ENCODE measurements at regions not wholly inside any gene's neighbourhood (a gene's known extent, or its start where the extent isn't known, plus 50 kb on each side); places are given as distances from the start of the nearest gene placed in this dataset.
"Not testable (repeated sequence)": the region's sequence is repeated elsewhere in the genome, so short reads cannot be mapped to it uniquely, and the experiment has no call there.

DNA sequence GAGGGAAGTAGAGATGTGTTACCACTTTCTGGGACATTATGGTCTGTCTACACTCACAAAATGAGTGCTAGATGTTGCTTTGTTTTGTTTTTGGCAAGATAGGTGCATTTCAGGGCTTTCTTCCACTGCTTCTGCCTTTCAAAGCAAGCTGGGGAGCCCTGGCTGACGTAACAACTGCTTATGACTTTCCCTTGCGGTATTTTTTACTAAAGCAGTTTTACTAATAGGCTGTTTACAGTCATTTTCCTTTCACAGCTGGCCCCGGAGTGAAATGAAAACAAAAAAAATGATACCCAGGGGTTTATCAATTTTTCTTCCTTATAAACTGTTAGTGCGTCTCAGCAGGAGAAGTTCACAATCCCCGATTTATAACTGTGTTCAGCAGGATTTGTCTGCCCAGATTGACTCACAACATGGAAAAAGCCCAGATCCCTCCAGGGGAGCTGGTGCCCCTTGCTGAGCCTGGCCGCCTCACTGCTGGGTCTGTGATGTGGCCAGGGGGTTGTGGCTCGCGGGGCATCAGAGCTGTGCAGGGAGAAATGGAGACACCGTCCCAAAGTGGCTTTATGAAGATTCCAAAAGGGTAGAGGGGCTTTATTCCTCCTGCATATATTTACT, 184.4 kb upstream of the HS3ST3A1 start:
- no peak for DNase-seq (ENCODE audit: low read depth in 2 of 2)

DNA sequence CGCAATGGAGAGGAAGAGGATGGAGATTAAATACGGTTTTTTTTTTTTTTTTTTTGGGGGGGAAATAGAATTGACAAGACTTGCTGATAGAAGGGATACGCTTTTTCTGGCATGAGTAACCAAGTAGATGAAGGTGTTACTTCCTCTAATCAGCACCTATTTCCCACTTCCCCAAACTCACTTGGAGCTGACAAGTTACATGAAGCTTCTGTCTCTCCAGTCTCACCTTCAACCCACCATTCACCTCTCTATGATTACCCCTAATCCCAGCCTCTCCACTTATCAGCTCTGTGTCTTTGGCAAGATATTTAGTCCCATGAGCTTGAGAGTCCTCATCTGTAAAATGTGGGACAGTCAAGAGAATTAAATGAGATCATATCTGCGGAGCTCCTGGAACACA, 185.9 kb upstream of the HS3ST3A1 start:
- no peak for DNase-seq (ENCODE audit: low read depth in 2 of 2)

DNA sequence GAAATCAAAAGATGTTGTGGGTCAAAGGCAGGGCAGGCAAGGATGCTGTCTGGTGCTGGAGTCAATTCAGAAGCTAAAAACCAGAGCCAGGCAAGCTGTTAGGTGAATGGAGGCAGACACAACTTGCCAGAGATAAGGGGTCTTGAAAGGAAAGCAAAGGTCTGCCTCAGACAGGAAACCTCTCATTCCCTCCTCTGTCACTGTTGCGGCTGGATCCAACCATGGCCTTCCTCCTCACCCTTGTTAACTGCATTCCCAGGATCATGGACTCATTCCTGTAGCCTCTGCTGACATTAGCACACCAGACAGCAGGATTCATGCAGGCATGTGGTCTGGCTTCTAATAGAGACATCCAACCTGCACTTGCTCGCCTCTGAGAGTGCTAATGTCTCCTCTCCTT, 186.7 kb upstream of the HS3ST3A1 start:
- DNase-seq (ENCODE audit: low read depth in 2 of 2), result no peak

DNA sequence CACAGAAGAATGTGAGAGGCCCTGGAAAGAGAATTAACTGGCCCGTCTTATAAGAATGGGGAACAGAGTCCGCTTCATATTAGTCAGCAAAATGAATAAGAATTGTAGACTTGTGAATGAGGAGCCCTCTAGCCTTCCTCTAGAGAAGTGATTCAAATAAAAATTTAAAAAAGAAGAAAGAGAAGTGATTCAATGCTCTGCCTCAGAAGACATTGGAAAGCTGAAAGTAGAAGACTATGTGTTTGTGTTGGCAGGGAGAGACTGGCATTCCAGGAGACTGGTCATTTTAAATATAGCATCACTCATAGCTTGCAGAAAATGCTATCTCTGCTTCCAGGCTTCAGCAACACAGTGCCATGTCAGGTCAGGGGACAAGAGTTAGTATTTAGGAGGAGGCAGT, 190.6 kb upstream of the HS3ST3A1 start:
- no peak for DNase-seq (ENCODE audit: low read depth in 2 of 2)

DNA sequence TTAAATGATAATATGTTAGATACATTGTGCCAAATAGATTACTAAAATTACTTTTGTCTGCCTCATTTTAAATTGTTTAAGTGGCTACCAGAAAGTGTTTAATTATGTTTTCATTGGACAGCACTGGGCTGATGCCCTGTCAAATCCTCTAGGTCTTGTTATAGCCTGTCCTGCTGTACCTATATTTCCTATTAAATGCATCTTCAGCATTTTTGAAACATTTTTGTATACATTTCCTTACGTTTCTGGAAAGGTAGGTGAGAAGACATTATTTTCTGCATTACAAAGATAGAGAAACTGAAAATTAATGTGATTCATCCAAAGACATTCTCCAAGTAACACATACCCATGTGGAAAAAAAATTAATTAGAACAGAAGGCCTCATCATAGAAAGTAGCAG, 192.2 kb upstream of the HS3ST3A1 start:
- no peak for DNase-seq (ENCODE audit: low read depth in 2 of 2)

DNA sequence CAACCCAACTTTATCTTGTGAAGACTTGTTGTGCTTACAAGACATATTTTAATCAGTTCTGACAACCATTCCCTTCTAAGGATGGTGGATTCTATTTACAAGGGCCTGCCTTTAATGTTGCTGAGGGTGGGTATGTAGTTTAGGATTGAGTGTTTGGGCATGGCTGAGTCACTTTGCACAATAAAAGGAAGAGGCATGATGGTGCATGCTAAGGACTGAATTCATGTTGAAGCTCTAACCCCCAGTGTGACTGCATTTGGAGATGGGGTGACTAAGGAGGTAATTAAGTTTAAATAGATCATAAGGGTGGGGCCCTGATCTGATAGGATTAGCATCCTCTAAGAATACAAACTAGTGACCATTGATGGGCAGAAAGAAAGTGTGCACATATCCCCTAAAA, 196.1 kb upstream of the HS3ST3A1 start:
- DNase-seq (ENCODE audit: low read depth in 2 of 2), result no peak

DNA sequence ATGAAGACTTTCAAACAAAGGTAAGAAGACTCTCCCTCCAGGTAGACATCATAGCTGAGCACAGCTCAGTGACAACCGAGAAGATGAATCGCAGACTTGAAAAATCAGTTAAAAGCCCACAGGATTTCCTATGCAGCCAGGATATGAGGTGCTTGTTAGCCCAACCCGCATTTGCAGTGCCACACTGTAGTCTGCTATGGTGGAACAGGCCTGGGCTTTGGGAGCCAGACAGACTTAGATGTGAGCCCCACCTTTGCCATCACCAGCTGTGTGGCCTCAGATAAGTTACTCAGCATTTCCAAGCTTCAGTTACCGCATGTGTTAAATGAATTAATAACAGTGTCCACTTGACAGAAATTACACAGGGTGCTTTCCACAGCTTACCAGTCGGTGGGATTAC, 204.4 kb upstream of the HS3ST3A1 start:
- no peak for DNase-seq (ENCODE audit: low read depth in 2 of 2)

DNA sequence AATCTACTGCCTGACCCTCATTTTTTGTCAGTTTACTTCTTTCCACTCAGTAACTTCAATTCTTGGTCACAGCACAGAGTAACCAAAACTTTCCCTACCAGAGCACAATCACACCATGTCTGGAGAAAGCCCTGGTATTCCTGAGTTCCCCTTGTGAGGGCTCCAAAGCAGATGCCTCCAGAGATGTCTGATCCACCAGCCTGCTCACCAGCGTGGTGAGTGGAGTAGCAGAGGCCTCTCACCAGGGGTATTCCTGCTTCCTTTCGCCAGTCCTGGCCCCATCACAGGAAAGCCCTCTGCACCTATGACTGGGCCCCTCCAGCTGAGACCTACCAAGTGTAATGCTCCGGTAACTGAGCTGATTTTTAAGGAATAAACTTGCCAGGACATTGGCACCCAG, 205.4 kb upstream of the HS3ST3A1 start:
- DNase-seq (ENCODE audit: low read depth in 2 of 2), result no peak

DNA sequence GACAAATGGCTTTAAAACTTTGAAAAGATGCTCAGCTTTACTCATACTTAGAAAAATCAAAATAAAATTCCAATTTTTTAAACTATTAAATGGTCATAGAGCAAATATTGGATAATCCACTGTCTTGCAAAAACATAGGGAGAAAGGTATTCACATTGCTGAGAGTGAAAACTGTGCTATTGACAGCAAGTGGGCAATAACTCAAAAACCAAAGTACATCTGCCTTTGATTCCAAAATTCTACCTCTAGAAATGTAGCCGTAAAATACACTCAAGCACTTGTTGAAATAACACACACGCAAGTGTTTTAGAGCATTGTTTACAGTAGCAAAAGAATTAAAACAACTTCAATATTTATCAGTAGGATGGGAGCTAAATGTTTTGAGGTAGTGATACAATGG, 210.6 kb upstream of the HS3ST3A1 start:
- DNase-seq (ENCODE audit: low read depth in 2 of 2), result no peak

DNA sequence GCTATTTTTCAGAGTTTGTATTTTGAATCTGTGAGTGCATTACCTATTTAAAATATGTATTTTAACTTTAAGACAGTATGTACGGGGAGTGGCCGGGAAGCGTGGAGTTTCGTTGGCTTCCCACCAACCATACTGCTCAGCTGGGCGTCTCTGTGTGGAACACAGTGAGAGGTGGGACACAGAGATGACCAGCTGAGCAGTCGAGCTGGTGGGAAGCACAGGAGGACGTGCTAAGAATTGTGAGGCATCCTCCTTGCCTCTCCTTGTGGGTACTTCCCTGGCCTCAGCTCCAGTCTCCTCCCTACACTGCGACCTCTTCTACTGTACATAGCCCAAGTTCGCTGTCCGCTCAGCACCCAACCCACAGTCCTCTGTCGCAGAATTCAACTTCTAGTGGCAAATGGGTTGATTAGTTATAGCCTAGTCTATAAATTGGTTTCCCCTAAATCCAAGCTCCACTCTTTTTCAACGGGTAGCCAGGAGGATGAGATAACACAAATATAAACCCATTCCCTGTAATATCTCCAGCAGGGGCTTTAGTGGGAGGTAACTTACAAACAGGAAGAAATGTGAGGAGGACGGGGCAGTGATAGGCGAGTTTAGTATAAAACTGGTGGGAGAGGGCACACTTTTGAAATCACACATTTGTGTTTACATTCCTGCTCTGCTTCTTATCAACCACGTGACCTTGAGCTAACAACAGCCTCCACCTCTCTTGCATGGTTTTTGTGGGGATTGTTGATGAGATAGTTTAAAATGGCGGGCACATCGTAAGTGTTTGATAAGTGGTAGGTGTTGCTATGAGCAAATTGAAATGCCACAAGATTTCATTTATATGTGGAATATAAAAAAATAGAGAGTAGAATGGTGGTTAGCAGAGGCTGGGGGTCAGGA, 211.9 kb upstream of the HS3ST3A1 start:
- DNase-seq (ENCODE audit: low read depth in 2 of 2), result no peak

DNA sequence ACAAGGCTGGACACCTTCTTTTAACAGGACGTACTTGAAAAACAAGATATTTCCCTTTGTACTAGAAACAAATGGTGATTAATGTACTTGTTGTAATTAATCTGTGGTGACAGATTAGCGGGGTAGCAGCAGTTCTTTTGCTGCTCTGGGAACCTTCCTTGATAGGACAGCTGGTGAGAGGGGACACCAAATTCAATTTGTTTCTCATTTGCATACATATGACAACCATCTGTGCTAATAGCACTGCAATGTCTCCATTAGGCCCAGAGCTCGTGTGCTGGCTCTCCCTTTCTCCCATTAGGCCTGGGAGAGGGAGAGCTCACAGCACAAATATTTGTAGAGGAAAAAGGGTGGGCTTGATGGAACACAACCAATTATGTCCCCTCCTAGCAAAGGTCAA, 221.0 kb upstream of the HS3ST3A1 start:
- no peak for DNase-seq (ENCODE audit: low read depth in 2 of 2)

DNA sequence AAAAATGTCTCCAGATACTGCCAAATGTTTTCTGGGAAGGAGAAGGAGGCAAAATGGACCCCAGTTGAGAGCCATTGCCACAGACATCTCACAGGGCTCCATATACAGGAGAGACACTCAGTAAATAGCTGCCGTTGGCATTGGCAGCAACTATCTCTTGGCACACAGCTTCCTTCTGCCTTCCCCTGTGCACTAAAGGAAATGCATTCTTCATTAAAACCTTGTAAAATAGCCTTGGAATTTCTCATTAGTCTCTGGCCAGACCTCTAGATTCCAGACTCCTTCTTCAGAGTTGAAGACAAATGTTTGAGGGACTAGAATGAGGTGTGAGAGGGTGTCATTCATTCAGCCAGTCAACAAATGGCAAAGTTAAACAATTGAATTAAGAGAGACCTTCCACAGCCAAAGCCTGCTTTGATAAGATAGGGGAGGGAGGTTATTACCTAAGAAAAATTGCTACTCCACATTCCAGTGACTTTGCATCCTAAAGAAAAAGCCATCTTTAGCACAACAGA, 223.9 kb upstream of the HS3ST3A1 start:
- DNase-seq (ENCODE audit: low read depth in 2 of 2), result no peak

DNA sequence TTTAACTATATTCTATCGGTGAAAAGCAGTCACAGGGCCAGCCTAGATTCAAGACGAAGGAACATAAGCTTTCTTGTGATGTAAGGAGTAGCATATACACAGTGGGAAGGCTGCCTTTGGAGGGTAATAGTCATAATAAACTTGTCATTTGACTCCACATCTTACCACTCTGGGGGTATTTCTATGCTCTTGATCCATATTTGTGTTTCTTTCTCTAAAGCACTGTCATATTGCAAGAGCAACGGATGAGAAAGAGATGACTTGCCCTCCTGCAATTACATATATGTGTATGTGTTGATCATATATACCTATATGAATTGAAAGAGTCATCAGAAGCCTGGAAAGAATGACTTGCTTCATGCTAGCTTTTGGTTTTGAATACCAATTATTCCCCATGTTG, 225.4 kb upstream of the HS3ST3A1 start:
- no peak for DNase-seq (ENCODE audit: low read depth in 2 of 2)

DNA sequence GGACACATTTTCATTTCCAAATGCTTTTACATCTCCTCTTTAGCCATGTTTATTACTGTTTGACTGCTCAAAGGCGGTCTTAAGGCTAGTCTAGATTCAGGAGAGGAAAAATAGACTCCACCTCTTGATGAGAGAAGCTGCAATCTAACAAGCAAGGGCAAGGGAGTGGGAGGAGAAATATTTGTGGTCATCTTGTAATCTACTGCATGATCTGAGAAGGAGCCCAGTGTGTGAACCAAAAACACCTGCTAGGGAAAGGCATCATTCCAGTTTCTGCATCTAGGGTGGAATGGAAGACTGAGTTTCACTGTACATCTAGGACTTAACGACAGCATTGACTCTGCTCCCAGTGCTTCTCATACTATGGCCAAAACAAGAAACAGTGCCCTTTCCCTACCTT, 232.2 kb upstream of the HS3ST3A1 start:
- no peak for DNase-seq (ENCODE audit: low read depth in 2 of 2)

DNA sequence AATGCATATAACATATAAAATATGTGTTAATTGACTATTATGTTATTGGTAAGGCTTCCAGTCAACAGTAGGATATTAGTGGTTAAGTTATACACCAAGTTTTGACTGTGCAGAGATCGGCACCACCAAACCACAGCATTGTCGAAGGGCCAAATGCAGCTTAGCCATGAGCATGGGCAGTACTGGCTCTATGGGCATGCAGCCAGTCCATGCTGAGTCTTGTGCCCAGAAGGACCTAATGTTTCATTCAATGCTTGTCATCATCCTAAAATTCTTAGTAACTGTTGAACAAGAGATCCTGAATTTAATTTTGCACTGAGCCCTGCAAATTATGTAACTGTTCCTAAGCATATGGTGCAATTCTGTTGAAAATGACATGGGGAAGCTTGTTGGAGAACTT, 233.4 kb upstream of the HS3ST3A1 start:
- DNase-seq (ENCODE audit: low read depth in 2 of 2), result no peak

DNA sequence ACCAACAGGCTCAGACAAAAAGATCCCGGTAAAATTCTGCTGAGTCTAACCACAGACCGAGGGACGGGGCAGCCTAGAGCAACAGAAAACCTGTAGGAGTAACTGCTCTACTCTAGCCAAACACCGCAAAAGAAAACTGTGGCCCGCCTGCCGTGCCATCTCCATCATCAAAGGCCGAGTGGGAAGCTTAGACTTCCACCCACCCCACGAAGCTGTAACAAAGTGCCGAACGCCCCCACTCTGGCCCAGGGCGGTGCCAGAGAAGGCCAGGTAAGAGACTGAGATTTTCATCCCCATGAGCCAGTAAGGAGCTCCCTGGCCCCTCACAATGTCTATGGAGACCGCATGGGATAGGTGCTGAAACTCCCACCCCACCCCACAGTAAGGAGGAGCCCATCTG, 231.9 kb upstream of the COX10 start:
- no peak for DNase-seq (ENCODE audit: low read depth in 2 of 2)

DNA sequence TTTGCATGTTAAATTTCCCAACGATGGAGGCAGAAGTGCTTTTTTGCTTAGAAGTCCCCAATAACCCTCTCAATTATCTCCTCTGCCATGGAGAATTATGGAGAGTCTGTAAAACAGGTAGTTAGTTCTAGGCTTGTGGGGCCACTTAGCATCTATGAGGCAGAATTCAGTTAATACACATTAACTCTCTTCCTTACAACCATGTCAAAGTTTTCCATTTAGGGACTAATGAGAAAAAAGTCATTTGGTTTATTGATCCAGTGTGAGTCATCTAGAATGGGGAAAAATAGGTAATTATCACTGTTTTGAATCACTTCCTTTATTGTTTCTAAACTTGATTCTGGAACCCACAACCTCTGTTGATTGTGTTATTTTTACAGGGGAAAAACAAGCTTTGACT, 229.1 kb upstream of the COX10 start:
- DNase-seq (ENCODE audit: low read depth in 2 of 2), result no peak

DNA sequence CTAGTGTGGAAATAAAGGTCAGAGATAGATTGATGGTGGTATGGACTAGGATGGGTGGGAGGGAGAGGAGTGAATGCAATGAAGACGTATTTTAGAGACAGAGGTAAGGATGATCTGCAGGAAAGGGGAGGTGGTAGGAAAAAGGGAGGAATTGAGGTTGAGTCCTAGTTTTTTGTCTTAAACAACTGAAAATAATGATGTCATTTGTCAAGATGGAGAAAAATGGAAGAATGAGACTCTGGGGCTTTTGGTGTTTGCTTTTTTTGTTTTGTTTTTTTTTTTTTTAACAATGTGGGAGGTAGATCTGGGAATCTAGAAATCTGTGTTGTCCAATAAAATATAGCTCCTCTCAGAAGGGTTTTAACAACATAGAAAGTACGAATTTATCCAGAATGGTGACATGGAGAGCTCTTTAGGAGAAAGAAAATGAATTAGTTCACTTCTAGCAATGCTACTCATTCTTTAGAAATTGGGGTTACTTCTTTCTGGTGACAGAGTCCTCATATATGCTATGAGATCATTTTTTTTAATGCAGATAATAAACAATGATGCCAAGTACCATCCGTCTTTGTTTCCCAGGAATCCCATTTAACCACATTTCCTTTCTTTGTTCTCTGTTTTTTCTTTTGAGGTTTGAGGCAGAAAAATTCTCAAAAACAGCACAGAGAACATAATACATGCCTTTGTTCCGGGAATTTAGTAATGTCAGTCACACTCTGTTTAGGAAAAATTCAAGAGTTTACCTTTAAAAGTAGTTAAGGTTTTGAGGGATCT, 225.3 kb upstream of the COX10 start:
- DNase-seq (ENCODE audit: low read depth in 2 of 2), result no peak

DNA sequence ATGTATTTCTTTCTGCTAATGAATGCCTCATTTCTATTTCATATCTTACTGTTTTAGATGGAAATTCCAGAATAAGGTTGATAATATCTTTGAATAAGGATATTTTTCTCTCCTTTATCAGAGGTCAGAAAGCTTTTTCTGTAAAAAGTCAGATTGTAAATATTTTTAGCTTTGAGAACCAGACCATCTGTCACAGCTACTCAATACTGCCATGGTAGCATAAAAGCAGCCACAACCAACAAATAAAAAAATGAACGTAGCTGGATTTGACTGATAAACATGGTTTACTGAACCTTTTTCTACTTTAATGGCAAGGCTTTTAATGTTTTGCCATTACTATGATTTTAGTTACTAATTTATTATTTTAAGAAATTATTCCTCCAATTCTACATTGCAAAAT, 217.4 kb upstream of the COX10 start:
- DNase-seq (ENCODE audit: low read depth in 2 of 2), result no peak

DNA sequence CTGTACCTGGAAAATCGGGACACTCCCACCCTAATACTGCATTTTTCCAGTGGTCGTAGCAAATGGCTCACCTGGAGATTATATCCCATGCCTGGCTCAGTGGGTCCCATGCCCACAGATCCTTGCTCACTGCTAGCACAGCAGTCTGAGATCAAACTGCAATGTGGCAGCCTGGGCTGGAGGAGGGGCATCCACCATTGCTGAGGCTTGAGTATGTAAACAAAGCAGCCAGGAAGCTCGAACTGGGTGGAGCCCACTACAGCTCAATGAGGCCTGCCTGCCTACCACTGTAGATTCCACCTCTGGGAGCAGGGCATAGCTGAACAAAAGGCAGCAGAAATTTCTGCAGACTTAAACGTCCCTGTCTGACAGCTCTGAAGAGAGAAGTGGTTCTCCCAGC, 213.6 kb upstream of the COX10 start:
- not testable (repeated sequence) for DNase-seq (ENCODE audit: low read depth in 2 of 2)

DNA sequence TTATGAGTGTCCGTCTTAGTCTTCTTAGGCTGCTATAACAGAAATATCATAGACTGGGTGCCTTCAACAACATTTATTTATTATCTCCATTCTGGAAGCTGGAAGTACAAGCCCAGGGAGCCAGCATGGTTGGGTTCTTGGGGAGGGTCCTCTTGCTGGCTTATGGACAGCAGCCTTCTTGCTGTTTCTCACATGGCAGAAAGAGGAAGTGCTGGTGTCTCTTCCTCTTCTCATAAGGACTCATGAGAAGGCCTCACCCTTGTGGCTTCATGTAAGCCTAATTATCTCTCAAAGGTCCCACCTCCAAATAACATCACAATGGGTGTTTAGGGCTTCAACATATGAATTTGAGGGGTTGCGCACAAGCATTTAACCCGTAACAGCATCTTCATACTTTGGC, 207.0 kb upstream of the COX10 start:
- no peak for DNase-seq (ENCODE audit: low read depth in 2 of 2)

DNA sequence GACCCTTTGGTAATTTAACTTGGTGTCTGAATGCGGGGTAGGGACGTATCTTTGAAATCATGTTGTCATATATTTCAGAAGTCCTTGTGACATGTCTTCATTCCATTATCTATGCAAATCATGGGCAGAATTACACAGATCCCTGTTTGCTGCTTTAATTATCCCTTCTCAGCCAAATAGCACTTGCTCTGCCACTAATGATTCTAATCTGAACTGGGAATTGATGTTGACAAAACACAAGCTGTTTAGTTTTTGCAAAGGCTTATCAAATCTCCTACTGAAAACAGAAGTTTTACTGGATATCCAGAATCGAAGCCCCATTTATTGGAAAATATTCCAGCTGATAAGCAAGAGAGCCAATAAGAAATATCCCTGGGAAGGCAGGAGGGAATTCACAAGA, 205.9 kb upstream of the COX10 start:
- DNase-seq (ENCODE audit: low read depth in 2 of 2), result no peak

DNA sequence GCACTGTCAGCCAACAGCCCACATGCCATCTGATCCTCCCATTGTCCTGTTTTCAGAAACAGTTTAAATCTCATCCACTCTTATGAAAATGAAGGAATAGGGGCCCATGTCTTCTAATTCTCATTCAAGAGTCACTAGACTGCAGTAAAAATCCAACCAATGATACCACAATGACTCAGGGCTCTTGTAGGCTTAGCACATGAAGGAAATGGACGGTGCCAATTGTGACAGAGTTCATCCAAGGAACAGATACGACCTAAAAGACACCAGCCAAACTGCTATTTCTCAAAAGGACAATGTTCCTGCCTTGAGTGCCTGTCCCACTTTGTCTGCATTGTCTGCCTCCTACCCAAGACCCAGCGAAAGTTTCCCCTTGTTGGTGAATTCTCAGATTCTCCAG, 204.8 kb upstream of the COX10 start:
- DNase-seq (ENCODE audit: low read depth in 2 of 2), result no peak

Measured in stimulated activated CD8-positive, alpha-beta memory T cell treated with anti-CD3 and anti-CD28 coated beads, Interleukin-2, amount 100 ng/mL, for 48 hours (primary cell).